NT2/D1 (cell line): ENCODE measurements at regions not wholly inside any gene's neighbourhood (a gene's known extent, or its start where the extent isn't known, plus 50 kb on each side); places are given as distances from the start of the nearest gene placed in this dataset.

Experiments used
- YY1 ChIP-seq: IDR thresholded peaks from 2 replicates; pipeline ENCODE4 v1.6.1; 2011; ENCODE audit not compliant: insufficient read length, insufficient read depth
- ZNF274 ChIP-seq: IDR thresholded peaks from 2 replicates; pipeline ENCODE4 v1.6.1; 2011; ENCODE audit warnings: mild to moderate bottlenecking, low read depth, low read length

DNA sequence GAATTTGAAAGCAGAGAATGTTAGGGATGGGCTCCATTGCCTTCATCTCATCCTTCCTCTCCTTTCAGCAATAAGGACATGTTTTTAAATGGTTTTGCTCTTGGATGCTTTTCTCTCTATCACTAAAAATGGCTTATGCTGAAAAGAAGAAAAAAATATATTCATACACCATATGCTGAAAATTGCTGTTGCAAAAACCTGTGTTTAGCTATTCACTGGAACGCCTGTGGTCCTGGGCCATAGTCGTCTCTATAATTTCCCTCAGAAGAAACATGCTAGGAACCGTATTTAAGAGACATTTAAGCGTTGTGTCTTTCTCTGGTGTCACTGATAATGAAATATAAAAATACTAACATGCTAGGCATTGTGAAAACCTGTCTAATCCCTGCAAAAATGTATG lies 324.9 kb downstream of the TSN start:
- no peak for TF ChIP-seq YY1
- TF ChIP-seq ZNF274: no peak
